Cardiac muscle cell (in vitro differentiated cells and primary cell): ENCODE measurements at regions not wholly inside any gene's neighbourhood (a gene's known extent, or its start where the extent isn't known, plus 50 kb on each side); places are given as distances from the start of the nearest gene placed in this dataset.

Experiments
- DNase-seq, 2 donors: peaks; one replicate each; pipeline versions ENCODE4 v3.0.0 to v3.0.0-alpha.2; 2010 to 2017; ENCODE audit warnings: low read depth in 1 of 2, low spot score in 1 of 2
- H3K27ac ChIP-seq: fragments of 200-600 bp; sonication (generic); 2 replicates; pipeline ENCODE4 v1.5.1; 2016
- H3K27me3 ChIP-seq: fragments of 200-600 bp; sonication (generic); 2 replicates; pipeline ENCODE4 v1.6.0; 2016; ENCODE audit warnings: control low read depth
- H3K36me3 ChIP-seq: fragments of 200-600 bp; sonication (generic); 2 replicates; pipeline ENCODE4 v1.5.1; 2016; ENCODE audit warnings: control low read depth
- H3K4me1 ChIP-seq: fragments of 200-600 bp; sonication (generic); 2 replicates; pipeline ENCODE4 v1.8.1; 2017; ENCODE audit warnings: low read depth, mild to moderate bottlenecking, mixed run types
- H3K4me3 ChIP-seq: fragments of 200-600 bp; sonication (generic); 2 replicates; pipeline ENCODE4 v1.5.1; 2016; ENCODE audit warnings: mild to moderate bottlenecking
- H3K9me3 ChIP-seq: fragments of 200-600 bp; sonication (generic); 2 replicates; pipeline ENCODE4 v1.5.1; 2017; ENCODE audit warnings: low read depth, mild to moderate bottlenecking, control low read depth
- TF ChIP-seq, protein P1 (sequence below): IDR thresholded peaks from 2 replicates; pipeline ENCODE4 v1.5.1; 2012; ENCODE audit warnings: low read depth, mild to moderate bottlenecking, low read length

DNA sequence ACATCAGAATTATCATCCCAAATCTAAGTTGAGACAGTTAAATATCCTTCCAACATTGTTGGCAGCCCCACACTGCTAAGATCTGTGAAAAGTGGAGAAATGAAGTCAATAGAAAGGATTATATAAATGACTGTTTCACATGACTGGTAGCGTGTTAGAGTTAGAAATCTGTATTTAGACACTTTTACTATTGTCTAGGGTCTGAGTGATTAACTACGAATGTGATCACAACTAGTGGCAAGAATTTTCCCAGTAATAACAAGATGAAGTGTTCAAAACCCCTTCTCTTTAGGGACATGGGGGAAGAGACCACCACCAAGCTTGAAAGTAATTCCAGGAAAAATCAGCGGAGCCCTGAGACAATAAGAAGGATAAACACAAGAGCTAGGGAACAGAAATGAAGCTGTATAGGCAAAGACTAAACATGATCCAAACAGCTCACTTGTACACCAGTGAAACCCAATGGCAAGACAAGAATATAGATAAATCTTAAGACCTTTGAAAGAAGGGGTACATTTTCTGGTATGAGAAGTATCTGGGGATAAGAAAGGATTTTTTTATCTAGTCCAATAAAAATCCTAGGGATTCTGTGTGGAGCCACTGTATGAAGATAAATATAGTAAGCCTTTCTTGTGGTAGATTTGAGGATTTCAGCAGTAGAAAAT lies 646.6 kb upstream of the USP24 start:
- Histone ChIP-seq H3K27me3 (no peaks in the 10 kb centered on the region), H3K9me3 (no peaks in the 10 kb centered on the region), H3K4me3 (no peak overlapping the region), H3K27ac (no peak overlapping the region), H3K36me3 (no peaks in the 10 kb centered on the region), H3K4me1 (peaks cover 6% of the 10 kb centered on the region)
- TF ChIP-seq, protein P1, sequence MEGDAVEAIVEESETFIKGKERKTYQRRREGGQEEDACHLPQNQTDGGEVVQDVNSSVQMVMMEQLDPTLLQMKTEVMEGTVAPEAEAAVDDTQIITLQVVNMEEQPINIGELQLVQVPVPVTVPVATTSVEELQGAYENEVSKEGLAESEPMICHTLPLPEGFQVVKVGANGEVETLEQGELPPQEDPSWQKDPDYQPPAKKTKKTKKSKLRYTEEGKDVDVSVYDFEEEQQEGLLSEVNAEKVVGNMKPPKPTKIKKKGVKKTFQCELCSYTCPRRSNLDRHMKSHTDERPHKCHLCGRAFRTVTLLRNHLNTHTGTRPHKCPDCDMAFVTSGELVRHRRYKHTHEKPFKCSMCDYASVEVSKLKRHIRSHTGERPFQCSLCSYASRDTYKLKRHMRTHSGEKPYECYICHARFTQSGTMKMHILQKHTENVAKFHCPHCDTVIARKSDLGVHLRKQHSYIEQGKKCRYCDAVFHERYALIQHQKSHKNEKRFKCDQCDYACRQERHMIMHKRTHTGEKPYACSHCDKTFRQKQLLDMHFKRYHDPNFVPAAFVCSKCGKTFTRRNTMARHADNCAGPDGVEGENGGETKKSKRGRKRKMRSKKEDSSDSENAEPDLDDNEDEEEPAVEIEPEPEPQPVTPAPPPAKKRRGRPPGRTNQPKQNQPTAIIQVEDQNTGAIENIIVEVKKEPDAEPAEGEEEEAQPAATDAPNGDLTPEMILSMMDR, result no peak
- no peak for DNase-seq

DNA sequence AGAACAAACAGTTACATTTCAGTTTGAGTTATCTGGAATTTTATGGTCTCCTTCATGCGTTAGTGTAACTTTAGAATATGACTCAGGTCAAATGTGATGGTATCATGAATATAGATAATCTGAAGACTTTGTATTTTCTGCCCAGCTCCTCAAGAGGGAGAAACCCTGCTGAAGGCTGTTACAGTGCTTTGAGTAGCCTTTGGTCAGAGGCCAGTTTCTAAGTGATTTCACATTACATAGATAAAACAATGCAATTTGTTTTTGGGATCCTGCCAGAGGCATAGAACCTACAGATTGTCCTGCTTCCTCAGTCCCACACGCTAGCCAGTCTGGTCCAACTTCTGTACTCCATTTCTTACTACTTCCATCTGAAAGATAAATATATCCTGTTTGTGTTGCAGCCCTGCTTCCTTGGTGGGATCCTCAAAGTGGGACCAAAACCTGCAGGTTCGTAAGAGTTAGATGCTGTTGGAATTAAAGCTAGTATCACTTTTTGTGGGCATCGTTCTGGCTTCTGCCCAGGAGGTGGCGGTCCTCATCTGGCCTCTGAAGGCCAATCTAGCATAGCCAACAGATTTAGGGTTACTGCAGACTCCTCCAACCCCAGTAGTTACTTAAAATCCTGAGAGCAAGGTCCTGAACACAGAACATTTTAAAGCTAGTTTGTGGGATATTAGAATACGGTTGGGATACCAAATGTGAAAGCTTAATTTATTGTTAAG lies 645.8 kb upstream of the USP24 start:
- H3K9me3 ChIP-seq, result no peaks in the 10 kb centered on the region
- peaks cover 6% of the 10 kb centered on the region for H3K4me1 ChIP-seq
- TF ChIP-seq, protein P1, result no peak
- no peaks in the 10 kb centered on the region for H3K36me3 ChIP-seq
- H3K27ac ChIP-seq, result no peak overlapping the region
- no peak overlapping the region for H3K4me3 ChIP-seq
- H3K27me3 ChIP-seq, result no peaks in the 10 kb centered on the region
- peak in 1 of 2 donors; percentile 85 for DNase-seq

DNA sequence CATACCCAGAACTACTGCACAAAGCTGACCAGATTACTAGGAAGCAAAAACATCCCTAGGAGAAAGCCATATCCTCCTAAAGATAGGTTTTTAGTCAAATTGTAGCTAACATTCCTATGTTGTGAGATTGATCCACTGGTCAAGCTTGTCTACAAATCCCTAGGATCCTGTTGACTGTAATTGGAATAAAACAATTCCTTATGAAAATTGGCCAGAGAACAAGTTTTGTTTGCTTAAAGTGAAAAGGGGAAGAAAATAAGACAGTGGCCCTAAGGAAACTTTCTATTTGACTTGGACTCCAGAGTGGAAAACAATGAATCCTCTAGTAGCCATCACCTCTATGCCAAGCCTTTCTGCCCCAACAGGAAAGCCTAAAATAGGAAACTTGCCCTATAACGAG lies 645.2 kb upstream of the USP24 start:
- DNase-seq, result no peak
- no peaks in the 10 kb centered on the region for H3K27me3 ChIP-seq
- H3K27ac ChIP-seq, result no peak overlapping the region
- TF ChIP-seq, protein P1, result no peak
- peaks cover 6% of the 10 kb centered on the region for H3K4me1 ChIP-seq
- H3K36me3 ChIP-seq, result no peaks in the 10 kb centered on the region
- no peak overlapping the region for H3K4me3 ChIP-seq
- H3K9me3 ChIP-seq, result no peaks in the 10 kb centered on the region

- peak in 1 of 2 donors; percentile 62 for DNase-seq
- H3K9me3 ChIP-seq, result no peaks in the 10 kb centered on the region
- H3K36me3 ChIP-seq, result no peaks in the 10 kb centered on the region
- H3K4me3 ChIP-seq, result no peak overlapping the region
- no peaks in the 10 kb centered on the region for H3K4me1 ChIP-seq
- H3K27ac ChIP-seq, result no peak overlapping the region
- H3K27me3 ChIP-seq, result no peaks in the 10 kb centered on the region
- TF ChIP-seq, protein P1, result no peak
These were observed 639.7 kb upstream of the USP24 start for GRCh38 chr1:55854911-55855310.

DNA sequence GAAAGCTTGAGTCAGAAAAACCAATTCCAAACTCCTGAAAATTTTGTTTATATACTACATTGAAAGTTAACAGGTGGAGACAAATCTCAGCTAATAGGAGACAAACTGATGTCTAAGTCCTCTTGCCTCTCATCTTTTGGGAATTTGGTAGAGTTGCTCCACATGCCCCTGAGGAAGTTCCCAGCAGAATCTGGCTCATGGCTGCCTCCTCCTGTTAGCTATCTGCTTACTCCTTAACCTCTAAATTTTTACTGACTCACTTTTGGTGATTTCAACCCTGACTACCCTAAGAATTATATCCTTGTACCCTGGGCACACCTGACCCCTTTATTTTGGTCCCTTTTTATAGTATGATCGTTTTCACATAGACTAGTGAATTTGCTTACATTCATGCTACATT lies 633.7 kb upstream of the USP24 start:
- Histone ChIP-seq H3K27me3 (no peaks in the 10 kb centered on the region), H3K4me1 (no peaks in the 10 kb centered on the region), H3K27ac (no peak overlapping the region), H3K36me3 (no peaks in the 10 kb centered on the region), H3K4me3 (no peak overlapping the region), H3K9me3 (no peaks in the 10 kb centered on the region)
- TF ChIP-seq, protein P1, result peak; percentile 40
- DNase-seq, result peak in 1 of 2 donors; percentile 54
